Suprapubic skin (tissue), 4 donors: ENCODE measurements at regions not wholly inside any gene's neighbourhood (a gene's known extent, or its start where the extent isn't known, plus 50 kb on each side); places are given as distances from the start of the nearest gene placed in this dataset.

Experiments used
- DNase-seq, 2 donors: peaks; one replicate each; pipeline ENCODE4 v3.0.0-alpha.2; 2019; ENCODE audit warnings: low spot score in 2 of 2
- H3K27ac ChIP-seq: fragments of 200-600 bp; sonication (generic); one replicate; pipeline ENCODE4 v1.5.1; 2019
- H3K27me3 ChIP-seq: fragments of 200-600 bp; sonication (generic); one replicate; pipeline ENCODE4 v1.5.1; 2019
- H3K36me3 ChIP-seq: fragments of 200-600 bp; sonication (generic); one replicate; pipeline ENCODE4 v1.5.1; 2019
- H3K4me1 ChIP-seq: fragments of 200-600 bp; sonication (generic); one replicate; pipeline ENCODE4 v1.5.1; 2019
- H3K4me3 ChIP-seq: fragments of 200-600 bp; sonication (generic); one replicate; pipeline ENCODE4 v1.5.1; 2019; ENCODE audit warnings: mild to moderate bottlenecking
- H3K9me3 ChIP-seq: fragments of 200-600 bp; sonication (generic); one replicate; pipeline ENCODE4 v1.5.1; 2019
- EP300 ChIP-seq: sonication (generic); formaldehyde crosslinking; IDR thresholded peaks from one replicate; pipeline ENCODE4 v1.6.1; 2017; ENCODE audit warnings: antibody characterized with exemption
- POLR2A ChIP-seq, 2 donors: fragments of 450-650 bp; IDR thresholded peaks; one replicate each; pipeline ENCODE4 v1.6.1; 2017; ENCODE audit warnings: antibody characterized with exemption in 2 of 2, mild to moderate bottlenecking in 2 of 2, moderate library complexity in 2 of 2
- POLR2AphosphoS5 ChIP-seq, 3 donors: sonication (generic); formaldehyde crosslinking; IDR thresholded peaks; one replicate each; pipeline ENCODE4 v1.6.1; 2017; ENCODE audit warnings: antibody characterized with exemption in 3 of 3
- WGBS: methylation state at CpG from one replicate; pipeline ENCODE4 v1.1.5; 2018; 5-methylcytosine and 5-hydroxymethylcytosine counted together
- TF ChIP-seq, protein P1 (sequence below), 2 donors: fragments of 200-600 bp in 1 of 2; fragments of 450-650 bp in 1 of 2; sonication (generic) in 1 of 2; IDR thresholded peaks; one replicate each; pipeline ENCODE4 v1.5.1; 2016 to 2019; ENCODE audit warnings: antibody characterized with exemption in 2 of 2, mild to moderate bottlenecking in 1 of 2, moderate library complexity in 1 of 2

DNA sequence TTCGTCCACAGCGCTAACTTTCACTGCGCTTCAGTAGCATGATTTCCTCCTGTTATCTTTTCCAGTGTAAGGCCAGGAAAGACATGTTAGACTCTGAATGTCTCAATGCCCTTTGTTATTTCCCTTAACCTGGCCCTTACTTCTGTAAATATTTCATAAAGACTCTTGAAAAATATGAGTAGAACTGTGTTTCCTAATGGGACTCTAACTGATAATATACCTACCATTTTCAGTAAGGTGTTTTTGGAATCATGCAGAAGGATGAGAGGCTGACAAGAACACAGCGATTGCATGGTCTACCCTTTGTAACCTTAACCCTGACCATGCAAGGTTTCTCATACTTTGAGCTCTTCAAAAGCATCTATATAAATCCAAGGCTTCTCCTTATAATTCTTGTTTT, 550.1 kb downstream of the SLITRK6 start:
- DNase-seq = no peak
- Histone ChIP-seq H3K36me3 (no peaks in the 10 kb centered on the region), H3K27ac (no peak overlapping the region), H3K4me3 (no peak overlapping the region), H3K27me3 (no peaks in the 10 kb centered on the region), H3K9me3 (no peaks in the 10 kb centered on the region), H3K4me1 (no peaks in the 10 kb centered on the region)
- TF ChIP-seq POLR2A (IDR thresholded peaks at IDR 0.05) (no peak), EP300 (no peak), POLR2AphosphoS5 (IDR thresholded peaks at IDR 0.05) (no peak)
- TF ChIP-seq, protein P1, sequence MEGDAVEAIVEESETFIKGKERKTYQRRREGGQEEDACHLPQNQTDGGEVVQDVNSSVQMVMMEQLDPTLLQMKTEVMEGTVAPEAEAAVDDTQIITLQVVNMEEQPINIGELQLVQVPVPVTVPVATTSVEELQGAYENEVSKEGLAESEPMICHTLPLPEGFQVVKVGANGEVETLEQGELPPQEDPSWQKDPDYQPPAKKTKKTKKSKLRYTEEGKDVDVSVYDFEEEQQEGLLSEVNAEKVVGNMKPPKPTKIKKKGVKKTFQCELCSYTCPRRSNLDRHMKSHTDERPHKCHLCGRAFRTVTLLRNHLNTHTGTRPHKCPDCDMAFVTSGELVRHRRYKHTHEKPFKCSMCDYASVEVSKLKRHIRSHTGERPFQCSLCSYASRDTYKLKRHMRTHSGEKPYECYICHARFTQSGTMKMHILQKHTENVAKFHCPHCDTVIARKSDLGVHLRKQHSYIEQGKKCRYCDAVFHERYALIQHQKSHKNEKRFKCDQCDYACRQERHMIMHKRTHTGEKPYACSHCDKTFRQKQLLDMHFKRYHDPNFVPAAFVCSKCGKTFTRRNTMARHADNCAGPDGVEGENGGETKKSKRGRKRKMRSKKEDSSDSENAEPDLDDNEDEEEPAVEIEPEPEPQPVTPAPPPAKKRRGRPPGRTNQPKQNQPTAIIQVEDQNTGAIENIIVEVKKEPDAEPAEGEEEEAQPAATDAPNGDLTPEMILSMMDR (IDR thresholded peaks at IDR 0.05) = no peak
- 93% methylated on average over 4 of the region's 4 CpGs for WGBS

DNA sequence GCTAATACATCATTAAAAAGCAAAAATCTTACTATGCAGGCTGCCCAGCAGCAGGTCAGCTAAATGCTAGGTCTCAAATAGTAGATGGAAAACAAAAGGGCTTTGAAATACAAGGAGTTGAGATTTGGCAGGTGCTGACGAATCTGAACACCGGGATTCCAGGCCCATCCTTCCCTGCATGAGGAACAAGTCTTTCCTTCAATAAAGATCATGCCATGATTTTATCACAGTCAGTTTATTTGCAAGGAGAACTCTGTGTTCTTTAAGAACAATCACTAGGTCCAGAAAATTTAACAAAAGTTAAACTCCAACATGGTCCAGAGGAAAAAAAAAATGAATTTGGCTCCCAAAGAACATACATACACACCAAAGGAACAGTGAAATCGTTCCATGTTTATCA, 551.4 kb downstream of the SLITRK6 start:
- no peak for DNase-seq
- no peaks in the 10 kb centered on the region for H3K9me3 ChIP-seq
- no peaks in the 10 kb centered on the region for H3K36me3 ChIP-seq
- 88% methylated on average over 3 of the region's 3 CpGs for WGBS
- no peaks in the 10 kb centered on the region for H3K4me1 ChIP-seq
- TF ChIP-seq, protein P1 (IDR thresholded peaks at IDR 0.05) = no peak
- no peak for TF ChIP-seq EP300
- no peak for TF ChIP-seq POLR2A (IDR thresholded peaks at IDR 0.05)
- no peak for TF ChIP-seq POLR2AphosphoS5 (IDR thresholded peaks at IDR 0.05)
- H3K27me3 ChIP-seq = no peaks in the 10 kb centered on the region
- H3K27ac ChIP-seq = no peak overlapping the region
- H3K4me3 ChIP-seq = no peak overlapping the region

DNA sequence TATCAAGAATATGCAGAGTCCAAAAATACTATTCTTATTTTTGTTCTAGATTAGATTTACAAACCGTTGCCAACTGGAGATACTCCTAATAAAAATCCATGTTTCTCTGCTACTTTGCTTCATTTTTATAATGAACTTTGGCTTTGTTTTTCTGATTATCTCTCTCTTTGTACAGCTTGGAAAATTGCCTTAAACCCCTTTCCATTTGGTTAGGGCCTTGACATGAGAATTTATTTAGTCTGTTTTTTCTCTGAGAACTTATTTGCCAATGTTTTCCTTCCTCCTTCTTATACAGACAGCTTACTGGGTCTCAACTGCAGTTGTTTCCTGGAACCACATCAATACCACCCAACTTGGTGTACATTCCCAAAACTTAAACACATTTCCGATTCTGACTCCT, 555.4 kb downstream of the SLITRK6 start:
- TF ChIP-seq POLR2AphosphoS5 (IDR thresholded peaks at IDR 0.05) (no peak), POLR2A (IDR thresholded peaks at IDR 0.05) (no peak), EP300 (no peak)
- TF ChIP-seq, protein P1 (IDR thresholded peaks at IDR 0.05) = no peak
- Histone ChIP-seq H3K9me3 (no peaks in the 10 kb centered on the region), H3K27me3 (no peaks in the 10 kb centered on the region), H3K36me3 (no peaks in the 10 kb centered on the region), H3K4me1 (no peaks in the 10 kb centered on the region), H3K4me3 (no peak overlapping the region), H3K27ac (no peak overlapping the region)
- DNase-seq = no peak
- 63% methylated on average over 2 of the region's 2 CpGs for WGBS

DNA sequence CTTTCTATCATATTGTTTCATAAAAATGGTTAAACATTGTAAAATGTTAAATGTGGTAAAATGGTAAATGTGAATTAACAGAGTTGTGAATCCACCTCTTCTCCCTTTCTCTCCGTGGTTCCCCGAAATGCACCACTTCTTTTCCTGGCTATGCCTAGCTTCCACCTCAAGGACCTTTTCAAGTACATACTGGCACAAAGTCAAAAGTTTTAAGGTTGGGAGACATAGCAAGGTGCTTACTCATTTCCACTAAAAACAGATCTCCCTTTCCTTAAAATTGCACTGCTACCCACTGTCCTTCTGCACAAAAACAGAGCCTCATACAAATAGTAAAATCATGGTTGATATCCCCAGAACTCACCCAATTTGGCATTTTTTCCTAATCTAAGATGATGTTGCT, 558.2 kb downstream of the SLITRK6 start:
- Histone ChIP-seq H3K4me3 (no peak overlapping the region), H3K9me3 (no peaks in the 10 kb centered on the region), H3K36me3 (no peaks in the 10 kb centered on the region), H3K27ac (no peak overlapping the region), H3K27me3 (no peaks in the 10 kb centered on the region), H3K4me1 (no peaks in the 10 kb centered on the region)
- DNase-seq = no peak
- TF ChIP-seq POLR2AphosphoS5 (IDR thresholded peaks at IDR 0.05) (no peak), POLR2A (IDR thresholded peaks at IDR 0.05) (no peak), EP300 (no peak)
- TF ChIP-seq, protein P1 (IDR thresholded peaks at IDR 0.05) = no peak
- 46% methylated on average over 2 of the region's 2 CpGs for WGBS

DNA sequence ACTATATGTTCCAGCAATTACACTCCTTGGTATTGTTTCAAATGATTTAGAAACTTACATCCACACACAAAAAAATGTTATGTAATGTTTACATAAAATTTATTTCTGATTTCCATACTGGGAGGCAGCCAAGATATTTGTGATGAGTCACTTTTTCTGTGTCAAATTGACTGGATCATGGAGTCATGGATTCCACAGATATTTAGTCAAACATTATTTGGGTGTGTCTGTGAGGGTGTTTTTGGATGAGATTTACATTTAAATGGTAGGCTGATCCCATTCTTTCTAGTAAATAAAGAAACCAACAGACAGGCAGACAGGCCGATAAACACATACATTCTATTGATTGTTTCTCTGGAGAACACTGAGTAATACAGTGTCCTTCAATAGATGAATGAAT, 562.8 kb downstream of the SLITRK6 start:
- no peak overlapping the region for H3K4me3 ChIP-seq
- no peak for TF ChIP-seq EP300
- TF ChIP-seq, protein P1 (IDR thresholded peaks at IDR 0.05) = no peak
- no peak for TF ChIP-seq POLR2A (IDR thresholded peaks at IDR 0.05)
- TF ChIP-seq POLR2AphosphoS5 (IDR thresholded peaks at IDR 0.05) = no peak
- no peaks in the 10 kb centered on the region for H3K27me3 ChIP-seq
- DNase-seq = no peak
- H3K36me3 ChIP-seq = no peaks in the 10 kb centered on the region
- no peak overlapping the region for H3K27ac ChIP-seq
- WGBS = 77% methylated on average over 1 of the region's 1 CpG
- no peaks in the 10 kb centered on the region for H3K9me3 ChIP-seq
- H3K4me1 ChIP-seq = no peaks in the 10 kb centered on the region
